Inflammatory macrophage treated with lipopolysaccharide for 1 hour (primary cell): ENCODE measurements at regions not wholly inside any gene's neighbourhood (a gene's known extent, or its start where the extent isn't known, plus 50 kb on each side); places are given as distances from the start of the nearest gene placed in this dataset.
A peak's percentile ranks its signal among the peaks of the same experiment; 100 is the strongest.

ENCODE experiments used
- DNase-seq, 2 donors: peaks; one replicate each; pipeline ENCODE4 v3.0.0-alpha.2; 2020 to 2022

- DNase-seq = no peak
Measured at GRCh38 chr16:87552072-87552718, 50.1 kb upstream of the JPH3 start.

- DNase-seq = no peak
Measured at GRCh38 chr16:87551487-87551886, 50.8 kb upstream of the JPH3 start.

- DNase-seq = peak in 1 of 2 donors; percentile 39
Measured at GRCh38 chr16:87550495-87550961, 51.8 kb upstream of the JPH3 start.

- no peak for DNase-seq
Measured at GRCh38 chr16:87549627-87550494, 52.4 kb upstream of the JPH3 start.

GRCh38 chr16:87548046-87548445 lies 54.3 kb upstream of the JPH3 start:
- peak; percentile 11 to 37 for DNase-seq

- no peak for DNase-seq
Measured at GRCh38 chr16:87543436-87544191, 50.8 kb upstream of the ZCCHC14 start.

- DNase-seq = no peak
Measured at GRCh38 chr16:87542531-87543102, 49.8 kb upstream of the ZCCHC14 start.
